DND-41 (cell line): ENCODE measurements at regions not wholly inside any gene's neighbourhood (a gene's known extent, or its start where the extent isn't known, plus 50 kb on each side); places are given as distances from the start of the nearest gene placed in this dataset.
"Not testable (repeated sequence)": the region's sequence is repeated elsewhere in the genome, so short reads cannot be mapped to it uniquely, and the experiment has no call there.

Experiments
- ATAC-seq: fragments of 200-7000 bp; cut with Tn5 transposase; 3 replicates; pipeline ENCODE4 v1.9.1; 2021; ENCODE audit warnings: low read depth; ENCODE audit not compliant: insufficient read depth
- DNase-seq: peaks from one replicate; pipeline ENCODE4 v3.0.0-alpha.2; 2020
- H2AFZ ChIP-seq: 2 replicates; pipeline ENCODE4 v1.6.0; 2012; ENCODE audit warnings: low read depth, low read length
- H3K27ac ChIP-seq: 2 replicates; pipeline ENCODE4 v1.5.1; 2012; ENCODE audit warnings: low read length, inconsistent platforms
- H3K27me3 ChIP-seq: fragments of 200-600 bp; sonication (generic); 2 replicates; pipeline ENCODE4 v1.6.0; 2012; ENCODE audit warnings: low read length, mild to moderate bottlenecking, inconsistent platforms; ENCODE audit not compliant: insufficient read depth, poor library complexity
- H3K36me3 ChIP-seq: 2 replicates; pipeline ENCODE4 v1.5.1; 2012; ENCODE audit warnings: low read length, inconsistent platforms; ENCODE audit not compliant: insufficient read depth
- H3K4me1 ChIP-seq: 2 replicates; pipeline ENCODE4 v1.5.1; 2012; ENCODE audit warnings: mild to moderate bottlenecking, low read length; ENCODE audit not compliant: insufficient read depth
- H3K4me2 ChIP-seq: 2 replicates; pipeline ENCODE4 v1.6.0; 2012; ENCODE audit warnings: mild to moderate bottlenecking, moderate library complexity, low read length, inconsistent platforms; ENCODE audit not compliant: insufficient read depth
- H3K4me3 ChIP-seq, 2 experiments: fragments of 200-600 bp in 1 of 2; shearing (Covaris generic) in 1 of 2; 2 replicates each; pipeline ENCODE4 v1.5.1; 2012 to 2016; ENCODE audit warnings: inconsistent platforms in 2 of 2, low read length in 2 of 2, mild to moderate bottlenecking in 2 of 2, low read depth in 1 of 2, moderate library complexity in 1 of 2
- H3K79me2 ChIP-seq: 2 replicates; pipeline ENCODE4 v1.6.0; 2012; ENCODE audit warnings: low read length, inconsistent platforms; ENCODE audit not compliant: insufficient read depth
- H3K9ac ChIP-seq: 2 replicates; pipeline ENCODE4 v1.6.0; 2012; ENCODE audit warnings: low read depth, mild to moderate bottlenecking, inconsistent platforms, low read length, moderate library complexity
- H3K9me3 ChIP-seq: 2 replicates; pipeline ENCODE4 v1.5.1; 2012; ENCODE audit warnings: low read length, moderate library complexity, mild to moderate bottlenecking, inconsistent platforms; ENCODE audit not compliant: insufficient read depth, severe bottlenecking
- H4K20me1 ChIP-seq: 2 replicates; pipeline ENCODE4 v1.6.0; 2012; ENCODE audit warnings: low read length; ENCODE audit not compliant: insufficient read depth
- EZH2 ChIP-seq: IDR thresholded peaks from 3 replicates; pipeline ENCODE4 v1.6.1; 2012; ENCODE audit warnings: borderline replicate concordance, low read depth, mild to moderate bottlenecking, moderate library complexity, low read length, inconsistent platforms; ENCODE audit not compliant: severe bottlenecking
- TF ChIP-seq, protein P1 (sequence below): IDR thresholded peaks from 2 replicates; pipeline ENCODE4 v1.5.1; 2012; ENCODE audit warnings: borderline replicate concordance, low read length, moderate library complexity, mild to moderate bottlenecking; ENCODE audit not compliant: poor library complexity, severe bottlenecking; ENCODE audit errors: extremely low read depth

DNA sequence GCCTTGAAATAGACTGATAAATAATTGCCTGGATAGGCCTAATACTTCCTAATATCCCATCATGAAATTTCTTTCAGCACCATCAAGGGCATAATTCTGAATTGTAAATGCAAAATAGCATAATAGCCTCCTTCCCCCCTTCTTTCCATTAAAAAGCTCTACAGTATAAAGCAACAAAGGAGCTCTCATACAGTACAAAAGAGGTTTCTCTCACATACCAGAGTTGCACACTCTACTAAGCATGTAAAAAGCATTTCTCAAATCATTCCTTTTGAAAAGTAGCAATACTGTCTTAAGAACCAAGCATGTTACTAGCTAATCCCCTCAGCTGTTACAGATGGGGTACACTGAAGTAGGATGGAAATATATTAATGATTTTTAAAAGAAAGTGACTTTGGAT is 509.0 kb downstream of the KLHL13 start:
- no peak overlapping the region for H3K4me3 ChIP-seq
- no peaks in the 10 kb centered on the region for H3K9me3 ChIP-seq
- no peak overlapping the region for H2AFZ ChIP-seq
- no peak for ATAC-seq
- no peak for DNase-seq
- no peak overlapping the region for H3K9ac ChIP-seq
- H4K20me1 ChIP-seq = no peaks in the 10 kb centered on the region
- H3K4me2 ChIP-seq = no peak overlapping the region
- H3K79me2 ChIP-seq = no peaks in the 10 kb centered on the region
- no peaks in the 10 kb centered on the region for H3K27me3 ChIP-seq
- TF ChIP-seq, protein P1, sequence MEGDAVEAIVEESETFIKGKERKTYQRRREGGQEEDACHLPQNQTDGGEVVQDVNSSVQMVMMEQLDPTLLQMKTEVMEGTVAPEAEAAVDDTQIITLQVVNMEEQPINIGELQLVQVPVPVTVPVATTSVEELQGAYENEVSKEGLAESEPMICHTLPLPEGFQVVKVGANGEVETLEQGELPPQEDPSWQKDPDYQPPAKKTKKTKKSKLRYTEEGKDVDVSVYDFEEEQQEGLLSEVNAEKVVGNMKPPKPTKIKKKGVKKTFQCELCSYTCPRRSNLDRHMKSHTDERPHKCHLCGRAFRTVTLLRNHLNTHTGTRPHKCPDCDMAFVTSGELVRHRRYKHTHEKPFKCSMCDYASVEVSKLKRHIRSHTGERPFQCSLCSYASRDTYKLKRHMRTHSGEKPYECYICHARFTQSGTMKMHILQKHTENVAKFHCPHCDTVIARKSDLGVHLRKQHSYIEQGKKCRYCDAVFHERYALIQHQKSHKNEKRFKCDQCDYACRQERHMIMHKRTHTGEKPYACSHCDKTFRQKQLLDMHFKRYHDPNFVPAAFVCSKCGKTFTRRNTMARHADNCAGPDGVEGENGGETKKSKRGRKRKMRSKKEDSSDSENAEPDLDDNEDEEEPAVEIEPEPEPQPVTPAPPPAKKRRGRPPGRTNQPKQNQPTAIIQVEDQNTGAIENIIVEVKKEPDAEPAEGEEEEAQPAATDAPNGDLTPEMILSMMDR = no peak
- TF ChIP-seq EZH2 = no peak
- no peaks in the 10 kb centered on the region for H3K36me3 ChIP-seq
- H3K4me1 ChIP-seq = no peaks in the 10 kb centered on the region
- H3K27ac ChIP-seq = no peak overlapping the region

DNA sequence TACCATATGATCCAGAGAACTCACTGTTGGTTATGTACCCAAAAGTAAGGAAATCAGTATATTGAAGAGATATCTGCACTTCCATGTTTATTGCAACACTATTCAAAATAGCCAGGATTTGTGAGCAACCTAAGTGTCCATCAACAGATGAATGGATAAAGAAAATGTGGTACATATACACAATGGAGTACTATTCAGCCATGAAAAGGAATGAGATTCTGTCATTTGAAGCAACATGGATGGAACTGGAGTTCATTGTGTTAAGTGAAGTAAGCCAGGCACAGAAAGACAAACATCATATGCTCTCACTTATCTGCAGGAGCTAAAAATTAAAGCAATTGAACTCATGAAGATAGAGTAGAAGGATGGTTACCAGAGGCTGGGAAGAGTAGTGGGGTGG is 510.5 kb downstream of the KLHL13 start:
- not testable (repeated sequence) for DNase-seq, H3K36me3 ChIP-seq, H2AFZ ChIP-seq, H3K79me2 ChIP-seq, H3K4me2 ChIP-seq, H3K27me3 ChIP-seq, H3K4me1 ChIP-seq, ATAC-seq, H3K27ac ChIP-seq, H3K9me3 ChIP-seq, H3K4me3 ChIP-seq, H3K9ac ChIP-seq, H4K20me1 ChIP-seq

DNA sequence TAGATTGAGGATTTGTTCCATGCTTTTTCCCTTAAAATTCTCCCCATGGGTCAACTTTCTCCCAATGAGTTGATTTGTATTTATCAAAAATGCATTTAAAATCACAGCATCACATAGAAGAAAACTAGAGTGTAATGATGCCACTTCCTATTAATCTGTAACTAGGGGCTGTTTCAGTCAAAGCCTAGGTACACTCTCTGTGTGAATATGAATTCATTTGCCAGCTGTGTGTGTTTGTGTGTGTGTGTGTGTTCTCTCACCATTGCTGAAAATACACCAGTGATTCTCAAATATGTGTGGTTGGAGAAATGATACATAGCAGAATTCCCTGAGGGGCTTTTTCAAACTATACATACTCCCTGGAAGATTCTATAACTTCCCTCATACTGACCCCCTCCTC is 546.5 kb downstream of the KLHL13 start:
- Histone ChIP-seq H3K36me3 (no peaks in the 10 kb centered on the region), H2AFZ (no peak overlapping the region), H3K4me2 (no peak overlapping the region), H4K20me1 (no peaks in the 10 kb centered on the region), H3K9me3 (no peaks in the 10 kb centered on the region), H3K27ac (no peak overlapping the region), H3K79me2 (no peaks in the 10 kb centered on the region), H3K27me3 (no peaks in the 10 kb centered on the region), H3K9ac (no peak overlapping the region), H3K4me1 (no peaks in the 10 kb centered on the region), H3K4me3 (no peak overlapping the region)
- DNase-seq = no peak
- TF ChIP-seq, protein P1 = no peak
- no peak for TF ChIP-seq EZH2
- no peak for ATAC-seq

DNA sequence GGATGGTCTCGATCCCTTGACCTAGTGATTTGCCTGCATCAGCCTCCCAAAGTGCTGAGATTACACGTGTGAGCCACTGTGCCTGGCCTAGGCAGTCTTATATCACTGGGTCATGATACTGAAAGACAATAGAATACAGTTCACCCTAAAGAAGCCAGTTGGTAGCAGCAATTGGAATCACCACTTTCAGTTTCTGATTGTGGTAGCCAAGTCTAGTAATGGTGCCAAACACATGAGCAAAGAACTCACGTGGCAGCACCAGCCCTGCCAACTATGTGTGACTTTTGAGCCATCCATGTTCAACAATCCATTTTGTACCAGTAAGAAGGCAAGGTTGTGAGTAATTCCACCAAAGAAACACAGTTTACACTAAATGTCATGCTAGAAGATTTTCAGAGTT is 548.4 kb downstream of the KLHL13 start:
- Histone ChIP-seq H3K4me1 (no peaks in the 10 kb centered on the region), H3K36me3 (no peaks in the 10 kb centered on the region), H3K4me3 (no peak overlapping the region), H2AFZ (no peak overlapping the region), H3K9ac (no peak overlapping the region), H3K4me2 (no peak overlapping the region), H3K27me3 (no peaks in the 10 kb centered on the region), H3K27ac (no peak overlapping the region), H4K20me1 (no peaks in the 10 kb centered on the region), H3K9me3 (no peaks in the 10 kb centered on the region), H3K79me2 (no peaks in the 10 kb centered on the region)
- no peak for ATAC-seq
- no peak for DNase-seq
- TF ChIP-seq, protein P1 = no peak
- TF ChIP-seq EZH2 = no peak
